Heart right ventricle (tissue), 16 donors: ENCODE measurements at regions not wholly inside any gene's neighbourhood (a gene's known extent, or its start where the extent isn't known, plus 50 kb on each side); places are given as distances from the start of the nearest gene placed in this dataset.
A peak's percentile ranks its signal among the peaks of the same experiment; 100 is the strongest.

ENCODE experiments used
- ATAC-seq, 8 donors: fragments of 200-7000 bp; cut with Tn5 transposase; one replicate each; pipeline ENCODE4 v1.9.1; 2020; ENCODE audit warnings: mild to moderate bottlenecking in 8 of 8, moderate library complexity in 8 of 8, moderate number of reproducible peaks in 1 of 8
- DNase-seq, 2 donors: peaks; one replicate each; pipeline ENCODE4 v3.0.0-alpha.2; 2020
- H3K27ac ChIP-seq, 10 donors: fragments of 200-600 bp; sonication (generic) in 2 of 10; one replicate each; pipeline versions ENCODE4 v1.5.0 to v1.8.0; 2020 to 2022; ENCODE audit warnings: mild to moderate bottlenecking in 3 of 10
- H3K27me3 ChIP-seq, 7 donors: fragments of 200-600 bp; one replicate each; pipeline ENCODE4 v1.8.0; 2021 to 2022; ENCODE audit warnings: mild to moderate bottlenecking in 2 of 7
- H3K36me3 ChIP-seq, 9 donors: fragments of 200-600 bp; sonication (generic) in 1 of 9; one replicate each; pipeline versions ENCODE4 v1.5.0 to v1.8.0; 2020 to 2022; ENCODE audit warnings: mild to moderate bottlenecking in 2 of 9
- H3K4me1 ChIP-seq, 9 donors: fragments of 200-600 bp; sonication (generic) in 1 of 9; one replicate each; pipeline versions ENCODE4 v1.5.0 to v1.8.0; 2020 to 2022; ENCODE audit warnings: mild to moderate bottlenecking in 4 of 9
- H3K4me3 ChIP-seq, 10 donors: fragments of 200-600 bp; sonication (generic) in 2 of 10; one replicate each; pipeline versions ENCODE4 v1.5.0 to v1.8.0; 2020 to 2022; ENCODE audit warnings: mild to moderate bottlenecking in 7 of 10, moderate library complexity in 2 of 10
- H3K9me3 ChIP-seq, 11 donors: fragments of 200-600 bp in 10 of 11; sonication (generic) in 2 of 11; one replicate each; pipeline versions ENCODE4 v1.5.0 to v1.8.0; 2013 to 2022; ENCODE audit warnings: mild to moderate bottlenecking in 2 of 11, control low read depth in 1 of 11, moderate library complexity in 1 of 11
- WGBS, 2 donors: extraction: QIAGEN DNeasy Blood & Tissue Kit; methylation state at CpG; one replicate each; pipeline ENCODE4 v1.1.7; 2013; ENCODE audit warnings: inconsistent platforms in 1 of 2; 5-methylcytosine and 5-hydroxymethylcytosine counted together
- intact Hi-C, 10 donors: fragments of 100-400 bp; cut with DNase I; formaldehyde crosslinking; loops; one replicate each; pipeline versions ENCODE4 v1.11.1 to v1.14.2; 2022
- TF ChIP-seq, protein P1 (sequence below), 9 donors: fragments of 200-600 bp; sonication (generic) in 2 of 9; IDR thresholded peaks; one replicate each; pipeline versions ENCODE4 v1.5.0 to v1.8.0; 2021 to 2022; ENCODE audit warnings: antibody characterized with exemption in 9 of 9, mild to moderate bottlenecking in 5 of 9, moderate library complexity in 1 of 9
- donor health status: Arrhythmogenic right ventricular cardiomyopathy.
- donor health status: ischemic (EF 13 %, LVEDD 7.1; RV severe dilation, severe dysfunction).
- donor health status: healthy with polysubstance abuse.
- donor health status: DM: no; HTN: yes; CAD: no.
- donor health status: DM: no; HTN: no; CAD: no.
- donor health status: ischemic (EF 25% LVEDD 6.9; RV normal size, moderate dysfunction).
- donor health status: ischemic (EF 25% LVEDD 5.7; RV mildly dilated, moderate dysfunction).
- donor health status: healthy.
- donor health status: DM: yes; HTN: yes; CAD: no.
- donor health status: Ischemic cardiomyopathy.
- donor health status: ischemic (EF 35%, LVEDD 5.7; RV mildly dilated, moderate dysfunction).
- donor health status: nonischemic (EF 11% LVEDD 7.7; RV severe dilation, severe dysfunction).
- donor health status: DM: yes; HTN: yes; CAD: no.
- donor health status: PGD.
- donor health status: ischemic (EF 29% LVEDD 5.4; RV normal size, mild dysfunction).
- donor health status: nonischemic (EF 23%, LVEDD 6.1; RV moderate dilation, normal function).

- Histone ChIP-seq H3K4me3 (no peak overlapping the region), H3K27ac (no peak overlapping the region), H3K9me3 (peaks cover 0 to 3% (median 0%) of the 10 kb centered on the region in 11 donors), H3K4me1 (peaks cover 0 to 7% (median 0%) of the 10 kb centered on the region in 9 donors), H3K36me3 (peaks cover 0 to 47% (median 9%) of the 10 kb centered on the region in 9 donors), H3K27me3 (no peaks in the 10 kb centered on the region)
- ATAC-seq (no peak), DNase-seq (no peak)
- WGBS, 2 donors: 65 to 76% methylated on average over 14 of the region's 14 CpGs
- intact Hi-C loops: no loop called here
- TF ChIP-seq, protein P1, sequence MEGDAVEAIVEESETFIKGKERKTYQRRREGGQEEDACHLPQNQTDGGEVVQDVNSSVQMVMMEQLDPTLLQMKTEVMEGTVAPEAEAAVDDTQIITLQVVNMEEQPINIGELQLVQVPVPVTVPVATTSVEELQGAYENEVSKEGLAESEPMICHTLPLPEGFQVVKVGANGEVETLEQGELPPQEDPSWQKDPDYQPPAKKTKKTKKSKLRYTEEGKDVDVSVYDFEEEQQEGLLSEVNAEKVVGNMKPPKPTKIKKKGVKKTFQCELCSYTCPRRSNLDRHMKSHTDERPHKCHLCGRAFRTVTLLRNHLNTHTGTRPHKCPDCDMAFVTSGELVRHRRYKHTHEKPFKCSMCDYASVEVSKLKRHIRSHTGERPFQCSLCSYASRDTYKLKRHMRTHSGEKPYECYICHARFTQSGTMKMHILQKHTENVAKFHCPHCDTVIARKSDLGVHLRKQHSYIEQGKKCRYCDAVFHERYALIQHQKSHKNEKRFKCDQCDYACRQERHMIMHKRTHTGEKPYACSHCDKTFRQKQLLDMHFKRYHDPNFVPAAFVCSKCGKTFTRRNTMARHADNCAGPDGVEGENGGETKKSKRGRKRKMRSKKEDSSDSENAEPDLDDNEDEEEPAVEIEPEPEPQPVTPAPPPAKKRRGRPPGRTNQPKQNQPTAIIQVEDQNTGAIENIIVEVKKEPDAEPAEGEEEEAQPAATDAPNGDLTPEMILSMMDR (IDR thresholded peaks at IDR 0.05): peak in 4 of 9 donors; percentile 20 to 28 (median 26)
Measured at GRCh38 chr16:27698266-27698665, 148.3 kb downstream of the KATNIP start.

GRCh38 chr16:27698746-27699145 lies 148.8 kb downstream of the KATNIP start:
- ATAC-seq (no peak), DNase-seq (no peak)
- Histone ChIP-seq H3K4me1 (peaks cover 0 to 7% (median 0%) of the 10 kb centered on the region in 9 donors), H3K27ac (no peak overlapping the region), H3K9me3 (peaks cover 0 to 3% (median 0%) of the 10 kb centered on the region in 11 donors), H3K4me3 (no peak overlapping the region), H3K36me3 (peaks cover 0 to 47% (median 9%) of the 10 kb centered on the region in 9 donors), H3K27me3 (no peaks in the 10 kb centered on the region)
- TF ChIP-seq, protein P1 (IDR thresholded peaks at IDR 0.05): no peak
- WGBS, 2 donors: 96 to 97% methylated on average over 8 of the region's 8 CpGs
- intact Hi-C loops: no loop called here

- intact Hi-C loops: no loop called here
- Histone ChIP-seq H3K27me3 (no peaks in the 10 kb centered on the region), H3K4me3 (no peak overlapping the region), H3K27ac (no peak overlapping the region), H3K36me3 (peaks cover 0 to 54% (median 9%) of the 10 kb centered on the region in 9 donors), H3K9me3 (peaks cover 0 to 3% (median 0%) of the 10 kb centered on the region in 11 donors), H3K4me1 (peaks cover 0 to 7% (median 0%) of the 10 kb centered on the region in 9 donors)
- TF ChIP-seq, protein P1 (IDR thresholded peaks at IDR 0.05): no peak
- ATAC-seq (no peak), DNase-seq (no peak)
- WGBS, 2 donors: 97 to 98% methylated on average over 7 of the region's 7 CpGs
Measured at GRCh38 chr16:27699540-27699939, 149.6 kb downstream of the KATNIP start.

DNA sequence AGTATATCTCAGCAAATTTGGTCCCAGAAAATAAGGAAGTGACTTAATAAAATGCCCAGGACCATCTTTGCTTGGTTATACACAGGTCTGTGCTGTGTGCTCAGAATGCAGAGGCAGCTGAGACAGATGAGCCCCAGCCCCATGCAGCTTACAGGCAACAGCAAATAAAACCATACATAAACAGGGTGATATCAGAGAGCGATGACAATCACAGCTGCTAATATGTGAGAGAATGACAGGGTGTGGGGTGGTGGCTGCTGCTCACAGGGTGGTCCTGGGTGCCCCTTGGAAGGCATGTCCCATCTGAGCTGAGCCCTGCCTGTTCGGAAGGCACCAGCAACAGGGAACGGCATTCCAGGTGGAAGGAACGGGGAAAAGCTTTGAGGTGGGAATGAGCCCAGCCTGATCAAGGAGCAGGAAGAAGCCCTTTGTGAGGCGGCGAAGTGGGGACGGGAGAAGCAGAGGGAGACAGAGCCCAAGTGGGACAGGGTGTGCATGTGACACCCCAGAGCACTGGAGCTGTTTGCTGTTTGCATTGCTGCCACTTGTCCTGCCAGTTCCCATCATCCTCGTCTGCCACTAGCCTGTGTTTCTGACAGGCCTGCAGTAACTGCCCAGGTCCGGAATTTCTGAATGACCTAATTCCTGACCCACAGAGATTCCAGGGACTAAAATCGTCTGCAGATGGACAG lies 150.5 kb downstream of the KATNIP start:
- ATAC-seq: peak; percentile 77 to 97 (median 86)
- H3K27ac ChIP-seq: peak overlapping the region in 8 of 10 donors; percentile 24 to 77 (median 64)
- H3K4me3 ChIP-seq: no peak overlapping the region
- peaks cover 0 to 3% (median 0%) of the 10 kb centered on the region in 11 donors for H3K9me3 ChIP-seq
- peak in 1 of 2 donors; percentile 42 for DNase-seq
- TF ChIP-seq, protein P1 (IDR thresholded peaks at IDR 0.05): peak in 1 of 9 donors; percentile 15
- intact Hi-C loops: loop anchor here in 1 of 10 donors (5.0 kb wide), 1 partner anchor 52 kb away; no protein-coding TSS in a partner anchor
- H3K27me3 ChIP-seq: no peaks in the 10 kb centered on the region
- 80 to 82% methylated on average over 10 of the region's 10 CpGs for WGBS, 2 donors
- peaks cover 0 to 7% (median 0%) of the 10 kb centered on the region in 9 donors for H3K4me1 ChIP-seq
- H3K36me3 ChIP-seq: peaks cover 0 to 60% (median 9%) of the 10 kb centered on the region in 9 donors
